NCI-H510A (cell line): ENCODE measurements at regions not wholly inside any gene's neighbourhood (a gene's known extent, or its start where the extent isn't known, plus 50 kb on each side); places are given as distances from the start of the nearest gene placed in this dataset.

Experiments
- DNase-seq: peaks from one replicate; lab custom pipeline; 2025; lab: John Stamatoyannopoulos, UW

DNA sequence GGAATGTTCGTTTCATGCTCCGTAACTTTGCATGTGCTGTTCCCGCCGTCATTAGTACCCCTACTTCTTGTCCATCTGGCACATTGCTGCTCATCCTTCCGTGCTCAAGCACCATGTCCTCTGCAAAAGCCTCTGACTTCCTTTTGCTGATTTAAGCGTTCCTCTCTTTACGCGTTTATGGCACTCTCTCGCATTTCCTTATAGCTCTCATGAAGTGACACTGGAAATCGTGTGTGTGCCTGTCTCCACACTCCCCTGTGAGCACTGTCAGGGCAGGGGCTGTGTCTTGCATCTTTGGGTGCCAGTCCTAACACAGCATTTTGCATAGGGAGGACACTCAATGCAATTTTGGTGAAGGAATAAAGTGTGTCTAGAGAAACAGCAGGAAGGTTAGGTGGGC, 210.6 kb upstream of the FAT1 start:
- DNase-seq = no peak

DNA sequence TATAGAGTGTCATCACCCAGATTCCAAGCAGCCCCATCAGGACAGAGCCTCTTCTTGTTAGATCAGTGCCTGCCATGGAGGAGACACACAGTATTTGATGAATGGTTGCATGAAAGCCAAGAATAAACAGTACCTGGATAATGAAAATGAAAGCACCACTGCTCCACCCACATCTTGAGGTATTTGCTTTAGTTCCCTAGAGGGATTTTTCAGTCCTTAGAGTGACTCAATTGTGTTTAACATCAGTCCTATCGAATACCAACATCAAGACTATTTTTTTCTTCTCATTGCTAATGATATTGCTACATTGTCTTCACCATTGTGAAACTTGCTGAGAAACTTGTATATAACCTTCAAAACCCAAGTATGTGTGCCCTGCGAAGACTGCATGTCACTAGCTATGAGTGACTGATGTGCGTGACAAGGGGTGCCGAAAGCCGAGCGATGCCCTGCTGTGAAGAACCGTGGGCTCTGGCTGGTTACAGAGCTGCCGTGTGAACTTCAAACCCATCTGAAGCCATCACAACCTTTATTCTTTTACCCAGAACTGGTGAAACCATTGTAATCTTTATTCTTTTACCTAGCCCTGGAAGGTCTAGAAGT, 211.3 kb upstream of the FAT1 start:
- DNase-seq = no peak

DNA sequence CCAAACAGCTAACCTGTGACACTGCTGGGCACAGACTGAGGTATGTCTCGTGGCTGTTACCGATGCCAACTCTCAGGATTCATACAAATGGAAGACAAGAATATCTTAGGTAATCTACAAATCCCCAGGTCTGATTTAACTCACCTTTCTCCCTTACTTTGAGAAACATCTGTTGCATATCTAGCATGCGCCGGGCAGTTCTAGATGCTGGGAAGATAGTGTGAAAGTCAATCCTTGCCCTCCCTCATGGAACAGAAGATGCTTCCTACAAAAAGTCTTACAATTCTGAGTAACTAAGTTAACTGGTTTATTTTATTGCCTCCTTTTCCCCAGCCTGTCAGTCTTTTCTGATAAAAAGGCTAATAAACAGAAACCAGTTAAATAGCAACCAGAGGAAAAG, 212.2 kb upstream of the FAT1 start:
- no peak for DNase-seq

DNA sequence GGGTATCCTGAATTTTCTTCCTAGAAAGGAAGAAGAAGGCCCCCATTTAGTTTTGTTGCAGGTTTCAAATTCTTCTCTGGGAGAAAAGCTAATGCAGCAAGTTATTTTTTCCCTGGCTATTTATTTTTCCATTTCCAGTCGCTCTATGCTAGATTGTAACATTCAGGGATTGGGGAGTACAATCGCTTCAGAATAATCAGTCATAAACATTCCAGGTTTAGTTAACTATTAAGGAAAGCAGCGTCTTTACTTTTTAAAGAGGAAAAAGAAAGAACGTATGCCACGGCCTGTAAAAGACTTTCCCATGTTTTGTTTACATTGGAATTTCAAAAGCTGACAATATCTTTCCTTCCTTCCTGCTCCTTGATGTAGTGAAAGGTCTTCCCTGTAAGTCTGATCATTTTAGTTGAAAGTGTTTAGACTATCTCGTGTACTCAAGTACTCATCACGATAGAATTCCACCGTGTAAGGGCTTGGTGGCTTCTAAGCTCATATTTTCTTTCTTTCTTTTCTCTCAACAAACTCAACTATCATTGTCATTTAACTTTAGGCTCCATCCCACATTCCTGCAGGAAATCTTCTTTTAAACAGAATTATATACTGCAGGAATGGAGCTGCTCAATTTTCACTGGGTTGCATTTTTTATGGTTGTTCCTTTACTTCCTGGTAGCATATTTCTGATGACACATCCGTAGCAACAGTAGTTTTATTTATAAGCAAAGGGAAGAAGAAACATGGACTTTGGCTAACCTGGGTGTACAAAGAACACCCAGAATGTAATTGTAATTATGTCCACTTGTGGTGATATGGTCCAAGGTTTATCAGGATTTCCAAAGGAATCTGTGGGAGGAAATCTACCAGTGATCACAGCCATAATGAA, 213.1 kb upstream of the FAT1 start:
- DNase-seq = no peak

DNA sequence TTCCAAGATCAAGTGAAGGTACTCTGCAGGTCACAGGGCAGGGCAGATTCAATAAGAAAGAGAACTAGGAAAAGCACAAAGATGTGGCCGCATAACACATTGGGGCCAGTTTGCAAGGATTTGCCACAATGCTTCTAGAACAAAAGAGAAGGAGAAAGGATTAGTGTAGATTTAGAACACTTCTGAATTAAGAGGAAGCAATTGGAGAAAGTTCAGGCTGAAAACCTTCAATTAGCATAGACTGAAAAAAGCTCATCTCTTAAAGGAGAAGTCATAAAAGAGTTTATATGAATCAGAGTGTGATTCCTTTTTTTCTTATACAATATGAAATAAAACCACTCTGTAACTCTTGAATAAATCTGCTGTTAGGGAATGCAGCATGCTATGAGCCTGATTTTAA, 215.6 kb upstream of the FAT1 start:
- no peak for DNase-seq

DNA sequence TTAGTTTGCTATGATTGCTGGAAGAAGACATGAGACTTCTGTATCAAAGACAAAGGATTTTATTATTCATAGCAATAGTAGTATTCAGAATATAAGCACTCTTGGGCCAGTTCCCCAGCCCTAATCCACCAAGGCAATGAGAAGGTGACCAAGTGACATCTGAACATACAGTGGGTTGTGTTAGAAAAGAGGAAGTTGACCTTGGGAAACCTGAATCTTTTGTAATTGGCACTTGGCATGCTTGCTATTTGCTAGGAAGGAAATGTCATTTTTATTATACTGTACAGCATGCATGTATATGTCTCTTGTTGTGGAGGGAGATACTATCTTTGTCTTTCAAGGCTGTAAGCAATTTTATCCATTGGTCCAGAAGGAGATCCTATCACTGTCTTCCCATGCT, 216.1 kb upstream of the FAT1 start:
- DNase-seq = no peak

DNA sequence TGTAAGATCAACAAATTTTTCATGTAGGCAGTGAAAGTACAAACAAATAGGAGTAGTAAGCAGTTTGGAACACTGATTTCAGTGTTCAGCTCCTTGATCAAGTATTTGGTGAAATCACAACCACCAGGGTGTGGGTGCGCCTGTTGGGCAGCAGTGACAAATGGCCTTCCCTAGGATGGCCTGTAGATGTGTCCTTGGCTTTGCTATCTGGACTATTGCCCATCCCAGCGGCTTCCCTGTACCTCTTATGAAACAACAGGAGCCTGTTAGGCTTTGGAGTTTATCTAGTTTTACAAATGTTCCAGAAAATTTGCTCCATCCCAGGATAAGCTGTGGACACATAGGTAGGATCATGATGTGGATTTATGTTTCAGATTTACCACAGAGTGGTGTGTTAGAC, 216.8 kb upstream of the FAT1 start:
- DNase-seq = no peak

DNA sequence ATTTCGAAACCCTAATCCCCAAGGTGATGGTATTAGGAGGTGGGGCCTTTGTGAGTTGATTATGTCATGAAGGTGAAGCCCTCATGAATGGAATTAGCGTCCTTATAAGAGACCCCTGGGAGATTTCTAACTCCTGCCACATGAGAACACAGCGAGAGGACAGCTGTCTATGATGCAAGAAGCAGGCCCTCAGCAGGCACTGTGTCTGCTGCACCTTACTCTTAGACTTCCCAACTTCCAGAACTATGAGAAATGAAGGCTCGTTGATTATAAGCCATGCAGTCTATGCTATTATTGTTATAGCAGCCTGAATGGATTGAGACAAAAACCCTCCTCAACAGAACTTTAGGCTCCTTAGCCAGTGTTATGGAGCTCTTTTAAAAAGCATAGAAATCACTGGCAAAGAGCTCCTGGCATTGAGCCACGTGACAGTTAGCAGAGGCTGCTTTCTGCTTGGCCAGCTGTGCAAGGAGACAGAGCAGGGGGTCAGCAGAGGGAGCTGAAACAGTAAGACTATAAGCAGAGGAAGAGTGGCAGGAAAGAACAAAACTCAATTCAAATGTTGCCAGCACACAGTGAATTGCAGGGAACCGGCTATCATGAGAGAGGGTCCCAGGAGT, 219.2 kb upstream of the FAT1 start:
- DNase-seq = no peak

DNA sequence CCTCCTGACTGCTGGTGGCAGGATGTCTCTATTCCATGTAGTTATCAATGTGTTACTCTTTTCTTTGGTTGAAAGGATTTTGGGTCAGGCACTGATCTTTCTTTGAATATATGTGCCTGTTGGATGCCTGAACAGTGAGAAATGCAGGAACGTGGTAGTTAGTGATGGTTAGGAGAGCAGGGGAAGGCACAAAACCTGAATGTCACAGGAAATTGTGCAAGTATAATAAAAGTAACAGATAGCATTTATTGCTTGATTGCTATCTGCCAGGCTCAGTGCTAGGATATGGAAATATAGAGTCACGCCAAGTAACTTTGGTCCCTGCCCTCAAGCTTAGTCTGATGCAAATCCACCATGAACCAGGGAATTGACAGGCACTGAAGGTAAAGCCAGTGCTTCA, 219.8 kb upstream of the FAT1 start:
- DNase-seq = no peak

DNA sequence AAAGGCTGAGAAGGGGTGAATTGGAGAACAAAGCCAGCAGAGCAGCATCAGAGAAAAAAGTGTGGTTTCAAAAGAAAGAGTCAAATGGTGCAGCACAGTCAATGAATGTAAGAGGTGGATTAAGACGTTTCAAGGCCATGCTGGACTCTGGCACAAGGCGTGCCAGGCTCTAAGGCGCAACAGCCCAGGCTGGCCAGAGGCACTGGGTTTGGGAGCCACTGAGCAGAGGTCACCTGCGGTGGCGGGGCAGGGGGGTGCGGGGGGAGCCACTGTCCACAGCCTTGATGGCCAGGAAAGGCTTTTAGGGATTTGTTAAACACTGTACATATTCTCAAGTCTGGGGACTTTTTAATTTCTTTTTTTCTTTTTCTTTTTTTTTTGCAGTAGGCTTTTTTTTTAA, 222.5 kb upstream of the FAT1 start:
- no peak for DNase-seq

DNA sequence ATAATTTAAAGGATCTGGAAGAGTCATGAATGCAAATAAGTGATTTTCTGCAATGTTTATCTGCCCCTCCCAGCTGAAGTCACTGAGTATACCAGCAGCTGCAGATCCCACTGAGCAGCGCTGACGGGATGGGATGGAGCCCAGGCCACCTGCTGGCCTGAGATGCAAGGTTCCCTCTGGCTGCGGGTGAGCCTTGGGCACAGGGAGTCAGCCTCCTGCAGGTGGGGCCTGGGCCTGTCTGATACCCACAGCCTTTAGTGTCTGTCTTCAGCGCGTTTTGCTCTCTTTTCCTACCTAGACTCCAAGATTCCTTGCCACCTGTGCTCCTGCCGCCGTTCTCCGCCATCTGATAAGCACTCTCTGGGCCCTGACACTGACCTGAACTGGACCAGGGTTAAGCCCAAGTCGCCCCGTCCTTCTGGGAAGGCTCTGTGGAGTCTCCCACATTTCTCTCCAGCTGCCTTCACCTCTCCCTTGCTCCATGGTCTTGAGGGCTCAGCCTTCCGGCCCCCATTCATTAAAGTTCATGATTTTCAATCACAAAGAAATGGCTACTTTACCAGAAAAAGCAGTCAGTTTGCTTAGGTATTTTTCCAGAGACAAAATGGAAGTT, 223.1 kb upstream of the FAT1 start:
- peak; percentile 16 for DNase-seq

DNA sequence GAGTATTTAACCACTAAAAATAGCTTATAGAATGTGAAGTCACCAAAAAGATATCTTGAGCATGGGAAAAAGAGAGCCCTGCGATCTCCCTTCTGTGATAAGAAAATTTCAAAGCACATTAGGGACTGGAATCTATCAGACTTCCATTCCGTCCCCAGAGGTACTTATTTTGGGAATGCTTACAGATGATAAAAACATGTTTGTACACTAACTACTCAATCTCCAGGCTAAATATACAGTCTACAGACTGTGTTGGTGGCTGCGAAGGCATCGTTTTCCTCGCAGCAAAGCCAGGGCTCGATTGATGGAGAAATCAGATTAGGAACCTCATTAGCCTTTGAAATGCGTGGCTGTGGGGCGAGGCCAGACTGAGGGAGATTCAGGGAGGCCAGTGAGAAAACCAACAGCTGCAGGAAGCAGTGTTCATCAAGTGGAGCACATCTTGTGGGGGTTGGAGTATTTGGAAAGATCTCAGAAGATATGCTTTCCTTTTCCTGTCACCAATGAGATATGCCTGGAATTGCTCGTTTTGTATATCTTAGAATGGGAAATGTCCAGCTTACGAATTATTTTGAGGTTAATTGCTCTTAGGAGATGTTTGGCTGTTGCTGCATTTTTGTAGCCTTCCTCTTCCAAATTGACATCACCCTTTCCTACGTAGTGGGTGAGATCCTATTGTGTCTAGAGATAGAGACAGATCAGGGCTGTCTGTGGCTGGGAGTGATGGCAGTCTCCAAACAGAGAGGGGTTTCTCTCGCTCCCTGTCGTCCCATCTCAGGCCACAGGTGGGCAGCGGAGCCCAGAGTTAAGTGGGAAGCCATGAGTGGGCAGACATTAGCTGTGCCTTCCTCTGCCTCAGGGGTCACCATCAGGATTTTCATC, 224.9 kb upstream of the FAT1 start:
- DNase-seq = no peak

DNA sequence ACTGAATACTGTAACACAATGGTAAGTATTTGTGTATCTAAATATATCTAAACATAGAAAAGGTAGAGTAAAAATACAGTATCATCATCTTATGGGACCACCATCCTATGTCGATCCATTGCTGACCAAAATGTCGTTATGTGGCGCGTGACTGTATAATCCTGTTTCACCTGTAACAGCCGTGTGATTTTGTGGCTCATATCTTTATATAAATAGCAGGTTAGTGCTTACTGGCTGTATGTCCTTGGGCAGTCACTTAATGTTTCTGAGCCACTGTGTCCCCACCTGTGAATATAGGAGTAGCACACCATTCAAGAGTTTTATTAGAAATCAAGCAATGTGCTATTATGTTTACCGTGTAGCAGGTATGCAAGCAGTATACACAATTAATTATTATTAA, 226.2 kb upstream of the FAT1 start:
- no peak for DNase-seq

DNA sequence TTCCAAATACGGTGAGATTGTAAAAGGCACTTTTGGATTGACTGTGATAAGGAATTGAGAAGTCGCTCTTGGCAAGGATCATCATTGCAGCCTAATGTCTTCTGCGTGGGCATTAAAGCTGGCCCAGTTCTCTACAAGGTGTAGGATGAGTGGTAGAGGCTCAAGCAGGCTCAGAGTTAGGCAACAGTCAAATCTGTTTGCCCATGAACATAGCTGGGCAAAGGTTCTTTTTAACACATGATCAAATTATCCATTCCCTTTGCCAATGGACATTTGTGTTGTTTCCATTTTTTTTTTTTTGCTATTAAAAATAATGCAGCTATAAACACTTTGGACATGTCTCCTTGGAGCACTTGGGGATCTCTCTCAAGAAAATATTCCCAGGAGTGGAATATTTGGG, 229.1 kb upstream of the FAT1 start:
- DNase-seq = no peak

DNA sequence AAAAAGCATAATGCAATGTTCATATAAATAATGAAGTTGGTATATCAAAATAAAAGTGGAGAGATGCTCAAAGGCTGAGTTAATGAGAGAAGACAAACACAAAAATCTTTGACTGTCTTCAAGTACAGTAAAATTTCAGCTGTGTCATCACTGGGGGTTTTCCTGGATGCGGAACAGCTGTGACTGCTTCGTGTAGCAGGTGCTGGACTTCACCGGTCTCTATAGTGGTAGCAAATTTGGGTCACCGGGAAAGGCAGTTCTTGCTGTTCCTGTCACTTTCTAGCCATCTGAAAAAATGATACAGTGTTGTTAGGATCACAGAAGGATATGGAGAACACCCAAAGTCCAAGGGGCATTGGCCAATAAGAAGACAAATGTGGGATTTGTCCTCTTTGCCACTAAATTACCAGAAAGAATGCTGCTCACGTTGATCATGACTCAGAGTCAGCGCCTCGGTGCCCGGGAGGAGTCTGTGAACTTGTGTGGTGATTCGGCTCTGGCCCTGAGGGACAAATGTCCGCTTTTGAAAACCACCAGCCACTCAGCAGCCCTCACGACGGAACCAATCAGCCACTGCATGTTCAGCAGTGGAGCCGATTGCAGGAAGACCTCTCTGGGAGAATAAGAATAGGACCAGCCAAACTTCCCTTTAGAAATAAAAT, 230.1 kb upstream of the FAT1 start:
- no peak for DNase-seq

DNA sequence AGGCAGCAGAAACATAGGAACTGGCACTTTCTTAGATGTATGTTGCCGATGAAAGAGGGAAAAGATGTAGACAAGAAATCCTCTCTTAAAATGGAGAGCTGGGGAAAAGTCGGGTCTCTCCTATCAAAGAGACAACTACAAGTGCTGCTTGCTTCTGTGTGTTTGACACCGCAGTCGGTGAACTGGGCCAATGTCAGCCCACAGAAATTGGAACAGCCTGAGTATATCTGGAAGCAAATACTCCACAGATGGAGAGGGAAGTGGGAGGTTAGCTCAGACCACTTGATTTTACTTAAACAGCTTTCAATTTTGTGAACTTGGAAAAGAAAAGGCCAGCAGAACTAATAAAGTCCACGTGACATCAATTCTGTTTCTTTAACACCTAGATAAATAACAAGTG, 230.9 kb upstream of the FAT1 start:
- DNase-seq = no peak

DNA sequence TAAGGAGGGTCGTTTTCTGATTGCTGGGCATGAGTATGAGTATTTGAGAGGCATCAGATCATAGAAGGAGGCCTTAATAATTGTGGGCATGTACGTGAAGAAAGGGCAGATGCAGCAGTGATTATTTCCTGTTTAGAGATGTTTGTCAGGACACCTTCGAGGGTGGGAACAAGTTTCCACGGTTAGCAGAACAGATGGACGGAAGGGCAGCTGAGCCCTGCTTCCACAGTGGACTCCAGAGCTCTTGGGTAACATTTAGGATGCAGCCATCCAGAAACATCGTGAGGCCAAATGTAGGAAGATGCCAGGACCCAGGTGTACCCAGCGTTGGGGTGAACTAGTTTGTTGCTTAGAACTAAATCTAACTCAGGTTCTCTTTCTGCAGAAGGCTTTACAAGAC, 231.3 kb upstream of the FAT1 start:
- no peak for DNase-seq

DNA sequence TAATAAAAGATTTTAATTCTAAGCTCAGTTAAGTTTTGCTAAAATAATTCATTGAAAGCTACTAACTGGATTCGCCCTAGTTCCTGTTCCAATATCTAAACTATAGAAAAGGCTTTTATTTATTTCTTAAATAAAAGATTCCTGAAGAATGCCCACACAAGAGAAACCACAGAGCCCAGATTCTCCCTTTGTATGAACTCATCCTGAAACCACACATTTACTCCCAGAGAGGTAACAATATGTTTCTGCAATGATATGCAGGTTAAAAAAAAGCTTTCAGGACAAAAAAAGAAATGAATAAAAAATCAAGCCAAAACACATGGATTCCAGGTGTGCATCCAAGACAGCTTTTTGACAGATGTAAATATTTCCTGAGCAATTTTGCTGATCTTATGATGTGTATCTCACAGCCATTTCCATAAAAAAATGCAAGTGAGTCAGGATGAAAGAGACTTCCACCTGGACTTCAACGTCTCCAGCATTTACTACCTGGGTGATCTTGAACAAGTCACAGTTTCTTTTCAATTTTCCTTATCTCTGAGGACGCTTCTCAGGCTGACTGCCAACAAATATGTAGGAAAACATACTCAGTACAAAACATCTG, 234.4 kb upstream of the FAT1 start:
- no peak for DNase-seq

DNA sequence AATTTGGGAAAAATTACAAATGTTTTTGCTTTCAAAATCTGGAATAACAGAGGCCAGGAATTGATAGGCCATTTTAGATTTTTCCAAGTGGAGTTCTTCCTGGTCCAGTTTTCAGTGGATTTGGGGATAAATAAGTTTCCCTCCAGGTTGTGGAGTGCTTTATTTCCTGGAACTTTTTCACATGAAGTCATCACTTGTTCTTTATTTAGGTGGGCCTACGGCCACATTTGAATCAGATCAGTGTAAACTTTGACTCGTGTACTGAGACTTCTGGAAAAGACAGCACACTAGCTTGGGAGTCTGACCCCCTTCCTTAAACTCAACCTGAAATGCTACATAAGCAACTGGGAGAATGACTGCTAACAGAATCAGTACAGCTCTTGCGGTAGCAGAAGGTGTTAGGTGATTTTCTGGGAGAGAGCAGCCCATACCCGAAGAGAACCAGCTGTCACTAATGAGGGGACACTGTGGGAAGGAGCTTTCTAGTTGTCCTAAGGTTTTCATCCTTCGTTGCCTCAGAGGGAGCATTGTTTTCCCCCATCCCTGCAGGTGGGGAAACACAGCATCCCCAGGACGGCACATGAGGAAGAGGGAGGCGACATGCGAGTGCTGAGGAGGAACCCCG, 235.2 kb upstream of the FAT1 start:
- no peak for DNase-seq

DNA sequence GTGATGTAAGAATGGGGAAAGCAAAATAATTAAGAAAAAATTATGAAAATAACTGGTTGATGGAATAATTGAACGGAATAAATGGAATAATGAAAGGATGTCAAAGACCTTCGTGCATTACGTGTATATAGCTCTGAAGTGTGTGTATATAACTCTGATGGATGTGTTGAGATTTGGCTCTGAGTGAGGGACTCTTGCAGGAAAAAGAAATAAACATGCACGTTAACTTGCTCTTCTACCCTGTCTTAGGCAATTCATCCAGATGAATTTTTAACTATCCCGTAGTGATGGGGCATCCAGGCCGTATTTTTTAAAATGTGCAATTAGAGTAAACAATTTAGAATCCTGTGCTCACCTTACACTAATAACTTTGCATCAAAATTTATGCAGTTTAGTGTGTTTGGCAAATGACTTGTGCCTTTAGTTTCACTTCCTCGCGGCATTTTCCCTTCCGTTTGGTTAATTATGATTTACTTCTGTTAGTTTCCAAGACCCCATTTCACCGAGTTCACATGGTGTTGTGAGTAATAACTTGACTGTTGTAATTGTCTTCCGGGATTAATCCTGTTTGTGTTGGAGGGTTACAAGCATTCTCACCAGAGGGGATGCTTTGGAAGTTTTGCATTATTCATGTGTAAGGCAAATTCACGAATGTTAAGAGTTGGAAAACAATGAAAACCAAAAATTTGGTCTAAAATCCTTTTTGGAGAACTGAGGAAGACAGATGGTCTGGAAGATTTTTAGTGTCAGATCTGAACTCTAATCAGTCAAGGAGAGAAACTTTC, 256.5 kb upstream of the FAT1 start:
- no peak for DNase-seq
